ELR (cell line): ENCODE measurements at regions not wholly inside any gene's neighbourhood (a gene's known extent, or its start where the extent isn't known, plus 50 kb on each side); places are given as distances from the start of the nearest gene placed in this dataset.
"Not testable (repeated sequence)": the region's sequence is repeated elsewhere in the genome, so short reads cannot be mapped to it uniquely, and the experiment has no call there.

Experiments
- DNase-seq: peaks from one replicate; pipeline ENCODE4 v3.0.0-alpha.2; 2015; ENCODE audit warnings: low read depth

GRCh38 chr3:162719684-162720341, 1223.2 kb downstream of the OTOL1 start:
- peak; percentile 98 for DNase-seq

DNA sequence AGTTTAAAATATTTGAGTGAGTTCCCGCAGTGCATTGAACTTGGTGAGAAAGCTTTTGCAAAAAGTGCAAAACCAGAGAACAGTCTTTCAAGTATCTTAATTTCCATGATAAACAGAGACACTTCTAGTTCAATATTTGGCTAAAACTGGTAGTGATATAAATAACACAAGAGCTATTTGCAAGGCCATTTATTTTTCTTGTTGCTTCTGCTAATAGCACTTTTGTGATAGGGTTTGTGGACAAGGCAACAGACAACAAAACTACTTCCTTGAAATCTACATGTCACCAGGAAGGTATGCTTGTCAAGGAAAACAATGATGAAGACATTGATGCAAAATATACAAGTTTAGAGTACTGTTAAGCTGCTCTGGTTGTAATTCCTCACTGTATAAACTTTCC, 1225.1 kb downstream of the OTOL1 start:
- DNase-seq, result no peak

DNA sequence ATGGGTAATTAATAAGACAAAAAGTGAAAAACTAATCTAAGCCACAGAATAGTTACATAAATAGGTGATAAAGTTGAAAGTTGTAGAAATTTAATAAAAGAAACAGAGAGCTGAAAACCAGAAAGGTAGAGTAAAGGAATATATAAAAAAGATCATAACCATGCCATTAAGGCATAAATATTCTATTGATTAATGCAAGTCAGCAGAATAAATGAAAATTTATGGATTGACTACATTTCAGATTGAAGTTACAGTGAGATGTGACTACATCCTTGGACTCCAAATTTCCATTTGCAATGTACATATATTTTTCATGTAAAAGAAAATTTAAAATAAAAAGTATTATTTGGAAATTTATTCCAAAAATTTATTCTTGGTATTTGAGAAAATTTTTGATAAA, 1225.7 kb downstream of the OTOL1 start:
- no peak for DNase-seq

DNA sequence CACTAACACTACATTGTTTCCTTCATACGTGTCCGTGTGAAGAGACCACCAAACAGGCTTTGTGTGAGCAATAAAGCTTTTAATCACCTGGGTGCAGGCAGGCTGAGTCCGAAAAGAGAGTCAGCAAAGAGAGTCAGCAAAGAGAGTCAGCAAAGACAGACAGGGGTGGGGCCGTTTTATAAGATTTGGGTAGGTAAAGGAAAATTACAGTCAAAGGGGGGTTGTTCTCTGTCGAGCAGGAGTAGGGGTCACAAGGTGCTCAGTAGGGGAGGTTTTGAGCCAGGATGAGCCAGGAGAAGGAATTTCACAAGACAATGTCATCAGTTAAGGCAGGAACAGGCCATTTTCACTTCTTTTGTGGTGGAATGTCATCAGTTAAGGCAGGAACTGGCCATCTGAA, 1226.2 kb downstream of the OTOL1 start:
- DNase-seq, result not testable (repeated sequence)

DNA sequence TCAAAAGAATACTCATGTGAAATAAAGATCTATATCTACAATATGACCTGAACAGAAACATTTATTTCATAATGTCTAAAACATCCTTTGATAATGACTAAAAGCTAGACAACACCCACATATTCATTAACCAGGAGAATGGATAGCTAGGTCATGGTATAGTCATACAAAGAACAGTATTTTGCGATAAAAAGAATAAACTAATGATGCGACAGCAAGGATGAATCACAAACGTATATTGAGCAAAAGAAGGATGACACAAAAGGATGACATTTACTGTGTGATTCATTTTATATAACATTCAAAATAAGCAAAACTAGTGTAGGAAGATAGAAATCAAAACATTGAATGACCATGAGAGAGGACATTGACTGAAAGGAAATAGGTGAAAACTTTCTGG, 1233.1 kb downstream of the OTOL1 start:
- DNase-seq, result peak; percentile 86

DNA sequence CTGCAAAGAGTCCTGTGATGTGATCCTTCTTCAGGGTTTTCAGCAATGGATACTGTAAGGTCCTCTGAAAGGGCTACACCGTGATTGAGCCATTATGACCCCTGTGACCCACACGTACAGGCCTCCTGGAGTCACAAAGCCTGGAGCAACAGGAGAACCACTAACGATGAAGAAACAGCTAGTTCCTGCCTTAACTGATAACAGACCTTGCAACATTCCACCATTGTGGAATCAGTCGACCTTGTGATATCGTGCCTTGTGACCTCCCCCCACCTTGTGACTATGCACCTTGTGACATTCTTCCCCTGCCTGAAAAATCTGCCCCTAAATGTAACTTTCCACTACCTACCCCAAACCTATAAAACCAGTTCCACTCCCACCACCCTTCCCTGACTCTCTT, 1235.4 kb downstream of the OTOL1 start:
- DNase-seq, result not testable (repeated sequence)

GRCh38 chr3:162738784-162739183, 1242.2 kb downstream of the OTOL1 start:
- peak; percentile 58 for DNase-seq

- no peak for DNase-seq
Observed at GRCh38 chr3:162740941-162741596, 1244.5 kb downstream of the OTOL1 start.

DNA sequence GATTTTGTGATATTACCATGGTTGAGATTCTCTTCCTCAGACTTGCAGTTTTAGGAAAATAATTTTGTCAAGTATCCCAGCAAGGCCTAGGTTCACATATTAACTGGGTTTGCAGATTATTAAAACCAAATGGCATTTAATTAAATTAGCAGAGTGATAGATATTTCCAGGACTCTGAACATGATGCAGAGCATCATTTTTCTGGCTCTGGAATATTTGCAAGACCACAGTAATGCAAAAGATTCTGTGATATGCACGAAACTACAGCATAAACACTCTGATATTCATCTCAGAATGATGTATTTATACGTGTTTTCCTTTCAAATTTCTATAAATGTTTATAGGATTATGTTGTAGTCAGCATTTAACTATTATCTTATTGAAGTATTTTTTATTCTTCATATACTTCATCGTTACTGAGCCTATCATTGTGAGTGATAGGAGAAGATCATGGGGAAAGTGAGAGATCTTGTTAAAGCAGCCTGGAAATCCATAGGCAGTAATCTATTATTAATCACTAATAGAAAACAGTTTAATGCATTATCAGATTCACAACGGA, 1245.6 kb downstream of the OTOL1 start:
- DNase-seq, result no peak

- no peak for DNase-seq
Observed at GRCh38 chr3:162743091-162743490, 1246.5 kb downstream of the OTOL1 start.

GRCh38 chr3:162760789-162761188, 1264.2 kb downstream of the OTOL1 start:
- no peak for DNase-seq

DNA sequence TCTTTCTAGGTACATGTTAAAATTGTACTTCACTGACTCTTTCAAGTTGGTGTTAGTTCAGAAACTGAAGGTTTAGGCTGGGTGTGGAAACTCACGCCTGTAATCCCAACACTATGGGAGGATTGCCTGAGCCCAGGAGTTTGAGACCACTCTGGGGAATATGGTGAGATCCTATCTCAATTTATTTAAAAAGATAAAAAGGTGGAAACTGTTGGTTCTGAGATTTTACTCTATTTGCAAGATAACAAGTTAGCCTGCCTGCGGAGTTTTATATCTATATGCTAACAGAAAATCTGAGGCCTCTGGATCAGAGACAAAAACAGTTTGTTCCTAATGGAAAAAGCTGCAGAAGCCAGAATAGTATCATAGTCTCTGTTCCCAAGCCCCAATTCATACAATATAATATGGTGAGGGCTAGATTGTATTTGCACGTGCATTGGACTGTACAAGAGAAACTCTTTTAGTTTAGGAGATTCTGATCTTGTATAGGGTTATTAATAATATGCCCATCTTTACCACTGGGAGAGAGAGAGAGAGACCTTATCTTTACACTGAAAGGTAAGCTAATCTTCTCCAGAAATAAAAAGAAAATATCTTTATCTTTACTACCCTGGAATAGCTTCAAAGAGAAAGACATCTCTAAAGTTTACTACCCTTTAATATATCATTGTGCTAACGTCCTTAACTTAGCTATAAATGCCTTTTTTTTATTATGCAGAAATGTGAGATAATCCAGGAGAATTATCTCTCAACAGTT, 1267.6 kb downstream of the OTOL1 start:
- DNase-seq, result no peak

GRCh38 chr3:162764808-162765071, 1268.1 kb downstream of the OTOL1 start:
- DNase-seq, result no peak

- DNase-seq, result no peak
Observed at GRCh38 chr3:162765524-162765923, 1268.9 kb downstream of the OTOL1 start.

DNA sequence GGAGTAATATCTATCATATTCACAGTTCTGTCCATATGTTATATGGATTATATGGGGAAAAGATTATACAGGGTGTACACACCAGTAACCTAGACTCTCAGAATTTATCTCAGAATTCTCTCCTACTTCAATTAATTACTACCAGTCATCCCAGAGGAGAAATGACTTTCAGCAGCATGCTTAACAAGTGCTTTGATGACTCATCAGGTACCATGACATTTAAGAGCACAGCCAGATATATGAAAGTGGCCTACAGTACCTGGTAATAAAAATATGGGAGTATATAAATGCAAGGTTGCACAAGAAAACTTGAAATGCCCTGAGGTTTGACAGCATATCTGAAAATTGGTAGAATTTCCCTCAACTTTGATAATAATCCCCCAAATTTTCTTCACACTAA, 1273.0 kb downstream of the OTOL1 start:
- DNase-seq, result peak; percentile 50

DNA sequence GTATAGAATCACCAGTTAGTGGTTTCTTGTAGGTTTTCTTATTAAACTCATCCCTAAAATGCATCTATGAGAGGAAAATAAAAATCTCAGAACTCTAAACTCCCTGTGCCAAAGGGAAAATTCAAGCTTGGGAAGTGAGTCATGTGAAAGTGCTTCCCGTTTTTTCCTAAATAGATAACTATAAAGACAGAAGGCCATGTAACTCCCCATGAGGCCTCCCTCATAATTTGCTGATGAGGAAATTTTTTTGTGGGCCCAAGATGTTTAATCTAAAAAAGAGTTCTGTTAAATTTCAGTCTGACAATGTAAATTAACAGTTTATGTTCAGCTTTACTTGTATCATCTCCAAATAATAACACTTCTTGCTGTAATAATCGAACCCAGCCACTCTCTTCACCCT, 1273.9 kb downstream of the OTOL1 start:
- DNase-seq, result no peak

DNA sequence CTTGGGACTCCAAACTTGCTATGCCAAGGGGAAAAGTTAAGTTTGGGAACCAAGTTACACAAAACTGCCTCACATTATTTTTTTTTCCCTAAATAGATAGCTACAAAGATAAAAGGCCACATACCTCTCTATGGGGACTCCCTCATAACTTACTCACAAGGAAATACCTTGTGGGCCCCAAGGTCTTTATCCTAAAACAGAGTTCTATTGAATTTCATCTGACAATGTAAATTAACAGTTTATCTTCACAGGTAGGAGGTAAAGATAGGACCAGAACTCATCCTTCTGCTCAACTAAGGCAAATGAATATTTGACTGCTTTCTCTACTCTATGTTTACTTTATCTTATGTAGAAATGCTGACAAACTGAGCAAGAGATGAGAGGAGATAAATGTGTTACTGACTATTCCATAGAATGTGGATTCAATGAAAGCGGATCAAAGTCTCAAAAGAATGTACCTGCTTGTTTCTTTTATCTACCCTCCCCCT, 1278.0 kb downstream of the OTOL1 start:
- no peak for DNase-seq

GRCh38 chr3:162776148-162776547, 1279.5 kb downstream of the OTOL1 start:
- DNase-seq, result no peak

GRCh38 chr3:162777118-162777517, 1280.5 kb downstream of the OTOL1 start:
- no peak for DNase-seq

- DNase-seq, result no peak
Observed at GRCh38 chr3:162780313-162780712, 1283.7 kb downstream of the OTOL1 start.

DNA sequence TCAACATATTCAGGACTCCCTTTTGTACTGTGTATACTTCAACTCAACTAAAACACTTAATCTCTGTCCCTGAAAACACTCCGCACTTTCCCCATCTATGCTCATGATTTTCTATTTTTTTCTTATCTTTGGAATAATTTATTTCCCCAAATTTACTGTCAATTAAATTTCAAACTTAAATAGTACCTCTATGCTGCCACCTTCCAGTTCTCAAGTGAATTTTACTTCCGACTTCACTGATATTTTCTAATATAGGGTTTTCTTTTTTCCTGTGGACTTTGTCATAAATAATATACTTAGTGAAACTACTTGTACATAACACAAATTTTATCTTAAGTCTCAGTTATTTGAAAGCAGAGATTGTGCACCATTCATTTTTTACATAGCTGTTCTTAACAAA, 1303.3 kb downstream of the OTOL1 start:
- DNase-seq, result peak; percentile 8

- no peak for DNase-seq
Observed at GRCh38 chr3:162802228-162802965, 1305.8 kb downstream of the OTOL1 start.
